ENCODE measurements at regions not wholly inside any gene's neighbourhood (a gene's known extent, or its start where the extent isn't known, plus 50 kb on each side); places are given as distances from the start of the nearest gene placed in this dataset.

- no peak for TF ChIP-seq CTCF (IDR thresholded peaks at IDR 0.05; ENCODE audit: unreplicated experiment)
- H3K9me3 Mint-ChIP-seq (ENCODE audit: low read depth) = no peaks in the 10 kb centered on the region
- no peaks in the 10 kb centered on the region for H3K4me1 Mint-ChIP-seq (ENCODE audit: low read depth)
- H3K27me3 Mint-ChIP-seq = no peaks in the 10 kb centered on the region
- H3K4me3 Mint-ChIP-seq (ENCODE audit: low read depth) = no peak overlapping the region
- no peak for DNase-seq (ENCODE audit: low spot score, unreplicated experiment)
- H3K27ac Mint-ChIP-seq = no peak overlapping the region
- H3K36me3 Mint-ChIP-seq (ENCODE audit: insufficient read depth) = no peaks in the 10 kb centered on the region
Observed at GRCh38 chr2:52974127-52974526, 793.5 kb upstream of the CHAC2 start.

- H3K9me3 Mint-ChIP-seq (ENCODE audit: low read depth) = no peaks in the 10 kb centered on the region
- H3K27me3 Mint-ChIP-seq = no peaks in the 10 kb centered on the region
- no peak for TF ChIP-seq CTCF (IDR thresholded peaks at IDR 0.05; ENCODE audit: unreplicated experiment)
- no peaks in the 10 kb centered on the region for H3K36me3 Mint-ChIP-seq (ENCODE audit: insufficient read depth)
- H3K4me3 Mint-ChIP-seq (ENCODE audit: low read depth) = no peak overlapping the region
- H3K4me1 Mint-ChIP-seq (ENCODE audit: low read depth) = no peaks in the 10 kb centered on the region
- DNase-seq (ENCODE audit: low spot score, unreplicated experiment) = no peak
- no peak overlapping the region for H3K27ac Mint-ChIP-seq
Observed at GRCh38 chr2:52970642-52971041, 797.0 kb upstream of the CHAC2 start.

GRCh38 chr2:52968043-52968442 lies 799.6 kb upstream of the CHAC2 start:
- no peak for TF ChIP-seq CTCF (IDR thresholded peaks at IDR 0.05; ENCODE audit: unreplicated experiment)
- Mint-ChIP-seq H3K27me3 (no peaks in the 10 kb centered on the region), H3K9me3 (ENCODE audit: low read depth) (no peaks in the 10 kb centered on the region), H3K4me1 (ENCODE audit: low read depth) (no peaks in the 10 kb centered on the region), H3K4me3 (ENCODE audit: low read depth) (no peak overlapping the region), H3K27ac (no peak overlapping the region), H3K36me3 (ENCODE audit: insufficient read depth) (no peaks in the 10 kb centered on the region)
- no peak for DNase-seq (ENCODE audit: low spot score, unreplicated experiment)

- Mint-ChIP-seq H3K27me3 (no peaks in the 10 kb centered on the region), H3K27ac (no peak overlapping the region)
- no peak for TF ChIP-seq CTCF (IDR thresholded peaks at IDR 0.05; ENCODE audit: unreplicated experiment)
Observed at GRCh38 chr2:52964916-52965530, 802.6 kb upstream of the CHAC2 start.

GRCh38 chr2:52961403-52961802 lies 806.2 kb upstream of the CHAC2 start:
- H3K4me1 Mint-ChIP-seq (ENCODE audit: low read depth) = no peaks in the 10 kb centered on the region
- H3K27ac Mint-ChIP-seq = no peak overlapping the region
- no peaks in the 10 kb centered on the region for H3K27me3 Mint-ChIP-seq

More at GRCh38 chr2:52964916-52965530, 802.6 kb upstream of the CHAC2 start:
- Mint-ChIP-seq H3K4me3 (ENCODE audit: low read depth) (no peak overlapping the region), H3K4me1 (ENCODE audit: low read depth) (no peaks in the 10 kb centered on the region), H3K9me3 (ENCODE audit: low read depth) (peaks cover 3% of the 10 kb centered on the region), H3K36me3 (ENCODE audit: insufficient read depth) (no peaks in the 10 kb centered on the region)
- no peak for DNase-seq (ENCODE audit: low spot score, unreplicated experiment)

More at GRCh38 chr2:52961403-52961802, 806.2 kb upstream of the CHAC2 start:
- Mint-ChIP-seq H3K9me3 (ENCODE audit: low read depth) (peaks cover 3% of the 10 kb centered on the region), H3K4me3 (ENCODE audit: low read depth) (no peak overlapping the region), H3K36me3 (ENCODE audit: insufficient read depth) (no peaks in the 10 kb centered on the region)
- no peak for DNase-seq (ENCODE audit: low spot score, unreplicated experiment)
- no peak for TF ChIP-seq CTCF (IDR thresholded peaks at IDR 0.05; ENCODE audit: unreplicated experiment)

All from progenitor cell of endocrine pancreas (in vitro differentiated cells).